LHCN-M2 (cell line): ENCODE measurements at regions not wholly inside any gene's neighbourhood (a gene's known extent, or its start where the extent isn't known, plus 50 kb on each side); places are given as distances from the start of the nearest gene placed in this dataset.

Source experiments
- DNase-seq: peaks from one replicate; pipeline ENCODE4 v3.0.0-alpha.2; 2012; ENCODE audit warnings: low read depth

GRCh38 chr1:98292994-98293393 lies 368.5 kb upstream of the SNX7 start:
- DNase-seq, result no peak

GRCh38 chr1:98289311-98289710 lies 368.5 kb upstream of the DPYD start:
- no peak for DNase-seq

- no peak for DNase-seq
Observed at GRCh38 chr1:98288494-98288893, 367.7 kb upstream of the DPYD start.

GRCh38 chr1:98287626-98288025 lies 366.8 kb upstream of the DPYD start:
- DNase-seq, result no peak

GRCh38 chr1:98286656-98287055 lies 365.8 kb upstream of the DPYD start:
- DNase-seq, result no peak

GRCh38 chr1:98285286-98285685 lies 364.5 kb upstream of the DPYD start:
- peak; percentile 60 for DNase-seq

- DNase-seq, result no peak
Observed at GRCh38 chr1:98280049-98280448, 359.2 kb upstream of the DPYD start.

- no peak for DNase-seq
Observed at GRCh38 chr1:98278055-98278454, 357.2 kb upstream of the DPYD start.

- DNase-seq, result peak; percentile 45
Observed at GRCh38 chr1:98277118-98277517, 356.3 kb upstream of the DPYD start.

GRCh38 chr1:98276514-98276913 lies 355.7 kb upstream of the DPYD start:
- no peak for DNase-seq

GRCh38 chr1:98268316-98268715 lies 347.5 kb upstream of the DPYD start:
- no peak for DNase-seq

- DNase-seq, result no peak
Observed at GRCh38 chr1:98267423-98267822, 346.6 kb upstream of the DPYD start.

- DNase-seq, result no peak
Observed at GRCh38 chr1:98264727-98265126, 343.9 kb upstream of the DPYD start.

- DNase-seq, result no peak
Observed at GRCh38 chr1:98260839-98261238, 340.0 kb upstream of the DPYD start.

- DNase-seq, result no peak
Observed at GRCh38 chr1:98260412-98260811, 339.6 kb upstream of the DPYD start.

- DNase-seq, result no peak
Observed at GRCh38 chr1:98256700-98257099, 335.9 kb upstream of the DPYD start.

GRCh38 chr1:98253145-98253544 lies 332.3 kb upstream of the DPYD start:
- DNase-seq, result no peak

GRCh38 chr1:98251497-98251896 lies 330.7 kb upstream of the DPYD start:
- DNase-seq, result no peak

- no peak for DNase-seq
Observed at GRCh38 chr1:98232678-98233077, 311.8 kb upstream of the DPYD start.

- DNase-seq, result no peak
Observed at GRCh38 chr1:98222706-98223105, 301.9 kb upstream of the DPYD start.

- no peak for DNase-seq
Observed at GRCh38 chr1:98221923-98222322, 301.1 kb upstream of the DPYD start.

- DNase-seq, result no peak
Observed at GRCh38 chr1:98217601-98218000, 296.8 kb upstream of the DPYD start.

- DNase-seq, result no peak
Observed at GRCh38 chr1:98216304-98216703, 295.5 kb upstream of the DPYD start.

- DNase-seq, result no peak
Observed at GRCh38 chr1:98211271-98211845, 290.5 kb upstream of the DPYD start.
